HepG2 (cell line): ENCODE measurements at regions not wholly inside any gene's neighbourhood (a gene's known extent, or its start where the extent isn't known, plus 50 kb on each side); places are given as distances from the start of the nearest gene placed in this dataset.

Experiments
- ATAC-seq: fragments of 200-7000 bp; cut with Tn5 transposase; 3 replicates; pipeline ENCODE4 v1.9.1; 2020; ENCODE audit warnings: mild to moderate bottlenecking, moderate library complexity
- BruUV-seq: library from RNA; stranded (reverse); fragments of 400-500 nt; replicated peaks from 2 replicates; lab custom pipeline; 2021; lab: Mats Ljungman, UMichigan
- CTCF ChIA-PET: fragments of 300-600 bp; formaldehyde crosslinking; extraction: SDS; loops from one replicate; lab custom pipeline; 2021; ENCODE audit warnings: low total read pairs, inconsistent platforms, low intra/inter-chr PET ratio; lab: Yijun Ruan, JAX
- POLR2A ChIA-PET: fragments of 350-600 bp; sonication (Branson Sonifier 250); formaldehyde crosslinking; loops from one replicate; lab custom pipeline; 2020; ENCODE audit warnings: antibody characterized with exemption, inconsistent platforms; lab: Yijun Ruan, JAX
- DNase-seq: peaks from one replicate; pipeline ENCODE4 v3.0.0-alpha.2; 2015; ENCODE audit warnings: low spot score
- FAIRE-seq: peaks from 3 replicates; lab custom pipeline; 2011; peaks lifted over from hg19 to GRCh38; lab: Jason Lieb, UNC
- H2AFZ ChIP-seq: one replicate; pipeline ENCODE4 v1.6.1; 2011; ENCODE audit warnings: low read length, inconsistent platforms
- H3K27ac ChIP-seq: fragments of 300-600 bp; 3 replicates; pipeline ENCODE4 v1.8.0; 2011; ENCODE audit warnings: mixed run types, mild to moderate bottlenecking, mixed read lengths, low read length, inconsistent platforms; ENCODE audit not compliant: insufficient read depth; ENCODE audit errors: extremely low read length
- H3K27me3 ChIP-seq, 2 experiments: fragments of 200-600 bp in 1 of 2; 2 replicates in 1 of 2; 3 replicates in 1 of 2; pipeline versions ENCODE4 v1.6.0 to v1.8.0; 2011; ENCODE audit warnings: low read length in 2 of 2, mild to moderate bottlenecking in 2 of 2, moderate library complexity in 2 of 2, inconsistent platforms in 1 of 2; ENCODE audit not compliant: insufficient read depth in 2 of 2, control insufficient read depth in 1 of 2
- H3K36me3 ChIP-seq, 2 experiments: fragments of 200-600 bp in 1 of 2; replicated peaks in 1 of 2; 2 replicates in 1 of 2; 3 replicates in 1 of 2; pipeline versions ENCODE4 v1.5.1 to v1.8.0; 2011; ENCODE audit warnings: low read length in 2 of 2, inconsistent platforms in 1 of 2; ENCODE audit not compliant: insufficient read depth in 2 of 2, control insufficient read depth in 1 of 2
- H3K4me1 ChIP-seq: 2 replicates; pipeline ENCODE4 v1.5.1; 2012; ENCODE audit warnings: low read length, inconsistent platforms; ENCODE audit not compliant: insufficient read depth
- H3K4me2 ChIP-seq: 2 replicates; pipeline ENCODE4 v1.6.0; 2011; ENCODE audit warnings: low read depth, low read length, inconsistent platforms
- H3K4me3 ChIP-seq, 3 experiments: fragments of 200-600 bp in 1 of 3; sonication (generic), shearing (Covaris generic) in 1 of 3; replicated peaks in 1 of 3; 2 replicates each; pipeline ENCODE4 v1.5.1; 2011 to 2016; ENCODE audit warnings: low read length in 3 of 3, inconsistent platforms in 2 of 3, low read depth in 2 of 3, mild to moderate bottlenecking in 2 of 3, control low read depth in 1 of 3, mixed read lengths in 1 of 3; ENCODE audit not compliant: insufficient read depth in 1 of 3
- H3K79me2 ChIP-seq: one replicate; pipeline ENCODE4 v1.6.1; 2011; ENCODE audit warnings: low read length, inconsistent platforms; ENCODE audit not compliant: insufficient read depth
- H3K9ac ChIP-seq: 2 replicates; pipeline ENCODE4 v1.6.0; 2011; ENCODE audit warnings: mild to moderate bottlenecking, low read depth, low read length, inconsistent platforms; ENCODE audit not compliant: insufficient read depth
- H3K9me3 ChIP-seq: 2 replicates; pipeline ENCODE4 v1.5.1; 2012; ENCODE audit warnings: mild to moderate bottlenecking, low read length
- H4K20me1 ChIP-seq: 2 replicates; pipeline ENCODE4 v1.6.0; 2011; ENCODE audit warnings: inconsistent platforms, mild to moderate bottlenecking, low read length, moderate library complexity; ENCODE audit not compliant: insufficient read depth
- ATRX ChIP-seq: sonication (generic); formaldehyde crosslinking; IDR thresholded peaks from 2 replicates; pipeline ENCODE4 v1.4.0; 2020; ENCODE audit warnings: missing genetic modification reagents, borderline replicate concordance
- KLF15 ChIP-seq: sonication (generic); formaldehyde crosslinking; IDR thresholded peaks from 2 replicates; pipeline ENCODE4 v1.8.1; 2023; ENCODE audit warnings: borderline replicate concordance, mild to moderate bottlenecking, inconsistent platforms, missing genetic modification reagents, mixed read lengths
- MTERF4 ChIP-seq: sonication (generic); formaldehyde crosslinking; IDR thresholded peaks from 2 replicates; pipeline ENCODE4 v1.8.0; 2023; ENCODE audit warnings: mild to moderate bottlenecking, missing genetic modification reagents
- POGZ ChIP-seq: sonication (generic); formaldehyde crosslinking; IDR thresholded peaks from 2 replicates; pipeline ENCODE4 v1.4.0; 2020; ENCODE audit warnings: mild to moderate bottlenecking, missing genetic modification reagents
- PRDM4 ChIP-seq: sonication (generic); formaldehyde crosslinking; IDR thresholded peaks from 2 replicates; pipeline ENCODE4 v1.9.0; 2021; ENCODE audit warnings: missing genetic modification reagents, borderline replicate concordance
- SRY ChIP-seq: sonication (generic); formaldehyde crosslinking; IDR thresholded peaks from 2 replicates; pipeline ENCODE4 v1.8.0; 2022; ENCODE audit warnings: mild to moderate bottlenecking, missing genetic modification reagents
- ZBTB26 ChIP-seq: IDR thresholded peaks from 2 replicates; pipeline ENCODE4 v1.6.1; 2016; ENCODE audit warnings: missing compliant biosample characterization, missing genetic modification reagents, borderline replicate concordance
- ZFP37 ChIP-seq: sonication (generic); formaldehyde crosslinking; IDR thresholded peaks from 2 replicates; pipeline ENCODE4 v1.4.0; 2020; ENCODE audit warnings: missing genetic modification reagents, borderline replicate concordance
- ZNF564 ChIP-seq: sonication (generic); formaldehyde crosslinking; IDR thresholded peaks from 2 replicates; pipeline ENCODE4 v1.8.1; 2023; ENCODE audit warnings: mild to moderate bottlenecking, missing genetic modification reagents
- WGBS: methylation state at CpG from one replicate; pipeline ENCODE4 v1.1.6; 2017; ENCODE audit warnings: low lambda C conversion rate; 5-methylcytosine and 5-hydroxymethylcytosine counted together
- in situ Hi-C: cut with HindIII; loops from 2 replicates; pipeline ENCODE4 v1.10.0; 2017; ENCODE audit warnings: low pct_unique_long_range_greater_than_20kb; ENCODE audit not compliant: extremely low pct_ligation_motif_present
- intact Hi-C: fragments of 100-400 bp; cut with micrococcal nuclease; formaldehyde crosslinking; loops from one replicate; pipeline ENCODE4 v1.10.0; 2022; ENCODE audit not compliant: unreplicated experiment
- TF ChIP-seq, protein P1 (sequence below): fragments of 450-650 bp; IDR thresholded peaks from 2 replicates; pipeline ENCODE4 v1.6.1; 2016
- TF ChIP-seq, protein P2 (sequence below): sonication (generic); formaldehyde crosslinking; IDR thresholded peaks from 2 replicates; pipeline ENCODE4 v1.4.0; 2020; ENCODE audit warnings: mild to moderate bottlenecking, missing genetic modification reagents

GRCh38 chr5:67954351-67954750 lies 261.2 kb upstream of the PIK3R1 start:
- Histone ChIP-seq H3K27ac (no peak overlapping the region), H3K27me3 (no peaks in the 10 kb centered on the region; a peak in 1 of 5 replicates), H3K9me3 (no peaks in the 10 kb centered on the region), H3K79me2 (no peaks in the 10 kb centered on the region), H3K4me2 (no peak overlapping the region), H3K9ac (no peak overlapping the region), H2AFZ (no peak overlapping the region), H3K36me3 (no peaks in the 10 kb centered on the region), H4K20me1 (no peaks in the 10 kb centered on the region), H3K4me1 (no peaks in the 10 kb centered on the region), H3K4me3 (no peak overlapping the region)
- FAIRE-seq (no peak), ATAC-seq (no peak), DNase-seq (no peak)
- TF ChIP-seq, protein P1, sequence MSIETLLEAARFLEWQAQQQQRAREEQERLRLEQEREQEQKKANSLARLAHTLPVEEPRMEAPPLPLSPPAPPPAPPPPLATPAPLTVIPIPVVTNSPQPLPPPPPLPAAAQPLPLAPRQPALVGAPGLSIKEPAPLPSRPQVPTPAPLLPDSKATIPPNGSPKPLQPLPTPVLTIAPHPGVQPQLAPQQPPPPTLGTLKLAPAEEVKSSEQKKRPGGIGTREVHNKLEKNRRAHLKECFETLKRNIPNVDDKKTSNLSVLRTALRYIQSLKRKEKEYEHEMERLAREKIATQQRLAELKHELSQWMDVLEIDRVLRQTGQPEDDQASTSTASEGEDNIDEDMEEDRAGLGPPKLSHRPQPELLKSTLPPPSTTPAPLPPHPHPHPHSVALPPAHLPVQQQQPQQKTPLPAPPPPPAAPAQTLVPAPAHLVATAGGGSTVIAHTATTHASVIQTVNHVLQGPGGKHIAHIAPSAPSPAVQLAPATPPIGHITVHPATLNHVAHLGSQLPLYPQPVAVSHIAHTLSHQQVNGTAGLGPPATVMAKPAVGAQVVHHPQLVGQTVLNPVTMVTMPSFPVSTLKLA, result no peak
- TF ChIP-seq MTERF4 (CRISPR knock-in tag), result no peak
- TF ChIP-seq, protein P2, sequence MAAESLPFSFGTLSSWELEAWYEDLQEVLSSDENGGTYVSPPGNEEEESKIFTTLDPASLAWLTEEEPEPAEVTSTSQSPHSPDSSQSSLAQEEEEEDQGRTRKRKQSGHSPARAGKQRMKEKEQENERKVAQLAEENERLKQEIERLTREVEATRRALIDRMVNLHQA, result no peak
- no peak for TF ChIP-seq ZNF564
- no peak for TF ChIP-seq ATRX (CRISPR knock-in tag)
- POLR2A ChIA-PET, result no interaction called here
- BruUV-seq, result no TSS peak
- in situ Hi-C loops (no loop called here), intact Hi-C loops (no loop called here)
- CTCF ChIA-PET, result no interaction called here
- 13% methylated on average over 2 of the region's 2 CpGs for WGBS

DNA sequence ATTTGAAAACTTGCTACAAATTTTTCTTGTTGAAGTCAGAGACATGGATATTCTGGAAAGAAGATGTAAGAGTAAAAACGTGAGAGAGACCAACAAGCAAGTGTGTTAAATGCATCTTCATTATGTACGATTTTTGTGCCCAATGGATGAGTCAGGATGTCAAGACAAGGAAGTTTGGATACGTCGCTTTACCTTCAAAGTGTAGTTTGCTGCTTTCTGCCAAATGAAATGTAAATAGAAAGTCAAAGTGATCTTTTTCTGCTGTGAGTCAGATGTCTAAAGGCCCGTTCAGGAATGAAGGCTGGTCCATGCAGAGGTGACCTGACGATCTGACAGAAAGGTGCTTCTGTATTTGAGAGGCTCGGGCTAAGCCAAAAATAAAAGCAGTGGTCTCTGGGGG lies 273.1 kb upstream of the PIK3R1 start:
- 5% methylated on average over 7 of the region's 7 CpGs for WGBS
- ChIA-PET POLR2A (no interaction called here), CTCF (no interaction called here)
- H4K20me1 ChIP-seq, result no peaks in the 10 kb centered on the region
- no peaks in the 10 kb centered on the region for H3K9me3 ChIP-seq
- no peaks in the 10 kb centered on the region for H3K4me1 ChIP-seq
- H3K9ac ChIP-seq, result no peak overlapping the region
- no peaks in the 10 kb centered on the region for H3K79me2 ChIP-seq
- no peak overlapping the region for H3K4me3 ChIP-seq
- H3K4me2 ChIP-seq, result no peak overlapping the region
- no peak for DNase-seq
- in situ Hi-C loops (no loop called here), intact Hi-C loops (no loop called here)
- no TSS peak for BruUV-seq
- no peaks in the 10 kb centered on the region; a peak in 1 of 5 replicates for H3K27me3 ChIP-seq
- H3K36me3 ChIP-seq, result no peaks in the 10 kb centered on the region
- no peak overlapping the region for H2AFZ ChIP-seq
- ATAC-seq, result no peak
- no peak for FAIRE-seq
- H3K27ac ChIP-seq, result no peak overlapping the region
- TF ChIP-seq KLF15 (CRISPR knock-in tag), result no peak
- TF ChIP-seq PRDM4 (CRISPR knock-in tag), result no peak
- no peak for TF ChIP-seq ZBTB26 (CRISPR knock-in tag)
- TF ChIP-seq ZFP37 (CRISPR knock-in tag), result no peak
- TF ChIP-seq POGZ (CRISPR knock-in tag), result no peak
- TF ChIP-seq SRY (CRISPR knock-in tag), result no peak
